ENCODE measurements at regions not wholly inside any gene's neighbourhood (a gene's known extent, or its start where the extent isn't known, plus 50 kb on each side); places are given as distances from the start of the nearest gene placed in this dataset.
"Not testable (repeated sequence)": the region's sequence is repeated elsewhere in the genome, so short reads cannot be mapped to it uniquely, and the experiment has no call there.

DNA sequence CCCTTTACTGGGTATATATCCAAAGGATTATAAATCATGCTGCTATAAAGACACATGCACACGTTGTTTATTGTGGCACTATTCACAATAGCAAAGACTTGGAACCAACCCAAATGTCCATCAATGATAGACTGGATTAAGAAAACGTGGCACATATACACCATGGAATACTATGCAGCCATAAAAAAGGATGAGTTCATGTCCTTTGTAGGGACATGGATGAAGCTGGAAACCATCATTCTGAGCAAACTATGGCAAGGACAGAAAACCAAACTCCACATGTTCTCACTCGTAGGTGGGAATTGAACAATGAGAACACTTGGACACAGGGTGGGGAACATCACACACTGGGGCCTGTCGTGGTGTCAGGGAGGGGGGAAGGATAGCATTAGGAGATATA lies 59.2 kb downstream of the CXorf49B start:
- H3K9me3 ChIP-seq (ENCODE audit: control insufficient read depth in 1 of 2, insufficient read depth in 1 of 2, low read depth in 1 of 2, low read length in 2 of 2); H2AFZ ChIP-seq (ENCODE audit: low read depth, low read length, poor library complexity, severe bottlenecking); H3K79me2 ChIP-seq (ENCODE audit: insufficient read depth, low read length); H3K9me2 ChIP-seq (ENCODE audit: insufficient read depth); H3K36me3 ChIP-seq (ENCODE audit: control insufficient read depth in 1 of 2, insufficient read depth in 2 of 2, low read length in 2 of 2); DNase-seq (ENCODE audit: low read depth, low spot score); H3K9ac ChIP-seq (ENCODE audit: low read length); intact Hi-C loops (cut with micrococcal nuclease); CTCF ChIA-PET; H3K27me3 ChIP-seq (ENCODE audit: insufficient read depth, low read length); RAD21 ChIA-PET (ENCODE audit: low non-redundant PET in 1 of 2, low total read pairs in 2 of 2, uncharacterized antibody in 2 of 2, unreplicated experiment in 2 of 2); ATAC-seq; H3K27ac ChIP-seq (ENCODE audit: low read depth, low read length); POLR2A ChIA-PET; H4K20me1 ChIP-seq (ENCODE audit: insufficient read depth); BruUV-seq (replicated peaks); H3K4me1 ChIP-seq (ENCODE audit: control insufficient read depth in 1 of 2, insufficient read depth in 2 of 2, low read length in 2 of 2); H3K4me2 ChIP-seq (ENCODE audit: low read length); H3K4me3 ChIP-seq (replicated peaks in 1 of 2; ENCODE audit: low read depth in 1 of 2, low read length in 2 of 2): not testable (repeated sequence)

DNA sequence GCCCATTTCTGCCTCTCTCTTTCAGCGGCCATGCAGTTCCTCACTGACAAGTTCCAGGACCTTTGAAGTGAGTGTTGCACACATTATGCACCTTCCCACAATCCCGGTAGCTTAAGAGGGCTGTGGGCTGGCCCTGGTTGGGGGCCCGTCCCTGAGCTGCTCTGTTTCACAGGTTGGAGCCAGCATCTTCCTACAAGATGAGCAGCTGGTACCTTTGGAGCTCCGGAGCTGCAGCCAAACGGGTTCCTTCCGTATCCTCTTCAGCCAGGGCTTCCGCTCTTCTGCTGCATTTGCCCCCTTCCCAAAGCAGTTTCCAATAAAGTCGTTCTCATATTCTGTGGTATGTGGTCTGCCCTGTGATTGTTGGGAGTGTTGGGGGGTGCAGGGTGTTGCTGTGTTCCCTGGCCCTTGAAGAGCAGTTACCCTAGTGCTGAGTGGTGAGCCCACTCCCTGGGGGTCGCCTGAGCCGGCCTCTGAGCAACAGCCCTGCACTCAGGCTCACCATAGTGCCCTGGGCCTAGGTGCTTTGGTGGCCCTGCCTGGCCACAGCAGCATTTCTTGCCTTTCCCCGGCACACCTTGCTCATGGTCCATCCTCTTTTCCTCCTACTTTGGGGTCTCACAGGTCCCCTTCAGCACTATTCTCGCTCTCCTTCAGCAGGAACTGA lies 60.4 kb downstream of the CXorf49B start:
- no peak overlapping the region for H3K9ac ChIP-seq (ENCODE audit: low read length)
- no peak overlapping the region for H3K4me2 ChIP-seq (ENCODE audit: low read length)
- no peak for DNase-seq (ENCODE audit: low read depth, low spot score)
- no peak overlapping the region for H3K4me3 ChIP-seq (replicated peaks in 1 of 2; ENCODE audit: low read depth in 1 of 2, low read length in 2 of 2)
- ChIA-PET CTCF (no interaction called here), RAD21 (ENCODE audit: low non-redundant PET in 1 of 2, low total read pairs in 2 of 2, uncharacterized antibody in 2 of 2, unreplicated experiment in 2 of 2) (no interaction called here), POLR2A (no interaction called here)
- no peaks in the 10 kb centered on the region for H3K9me2 ChIP-seq (ENCODE audit: insufficient read depth)
- ATAC-seq = no peak
- H3K27ac ChIP-seq (ENCODE audit: low read depth, low read length) = no peak overlapping the region
- H3K27me3 ChIP-seq (ENCODE audit: insufficient read depth, low read length) = no peaks in the 10 kb centered on the region
- intact Hi-C loops (cut with micrococcal nuclease) = no loop called here
- no peak overlapping the region for H2AFZ ChIP-seq (ENCODE audit: low read depth, low read length, poor library complexity, severe bottlenecking)
- no TSS peak for BruUV-seq (replicated peaks)
- H3K36me3 ChIP-seq (ENCODE audit: control insufficient read depth in 1 of 2, insufficient read depth in 2 of 2, low read length in 2 of 2) = no peaks in the 10 kb centered on the region
- H3K79me2 ChIP-seq (ENCODE audit: insufficient read depth, low read length) = no peaks in the 10 kb centered on the region
- H3K4me1 ChIP-seq (ENCODE audit: control insufficient read depth in 1 of 2, insufficient read depth in 2 of 2, low read length in 2 of 2) = no peaks in the 10 kb centered on the region
- no peaks in the 10 kb centered on the region for H3K9me3 ChIP-seq (ENCODE audit: control insufficient read depth in 1 of 2, insufficient read depth in 1 of 2, low read depth in 1 of 2, low read length in 2 of 2)
- no peaks in the 10 kb centered on the region for H4K20me1 ChIP-seq (ENCODE audit: insufficient read depth)
- TF ChIP-seq EZH2 (IDR thresholded peaks at IDR 0.05) (no peak), CEBPB (IDR thresholded peaks at IDR 0.05; ENCODE audit: low read depth) (no peak), SP1 (IDR thresholded peaks at IDR 0.05; ENCODE audit: low read depth) (no peak), EGR1 (IDR thresholded peaks at IDR 0.05; ENCODE audit: low read depth) (no peak), RAD21 (IDR thresholded peaks at IDR 0.05; ENCODE audit: low read depth) (no peak), JUND (IDR thresholded peaks at IDR 0.05) (no peak), POLR2AphosphoS5 (IDR thresholded peaks at IDR 0.05; ENCODE audit: low read depth, low read length) (no peak), TCF7L2 (IDR thresholded peaks at IDR 0.05; ENCODE audit: borderline replicate concordance, extremely low read depth, insufficient read depth, insufficient read length) (no peak), ELF1 (IDR thresholded peaks at IDR 0.05; ENCODE audit: borderline replicate concordance, low read depth) (no peak)
- TF ChIP-seq, protein P1, sequence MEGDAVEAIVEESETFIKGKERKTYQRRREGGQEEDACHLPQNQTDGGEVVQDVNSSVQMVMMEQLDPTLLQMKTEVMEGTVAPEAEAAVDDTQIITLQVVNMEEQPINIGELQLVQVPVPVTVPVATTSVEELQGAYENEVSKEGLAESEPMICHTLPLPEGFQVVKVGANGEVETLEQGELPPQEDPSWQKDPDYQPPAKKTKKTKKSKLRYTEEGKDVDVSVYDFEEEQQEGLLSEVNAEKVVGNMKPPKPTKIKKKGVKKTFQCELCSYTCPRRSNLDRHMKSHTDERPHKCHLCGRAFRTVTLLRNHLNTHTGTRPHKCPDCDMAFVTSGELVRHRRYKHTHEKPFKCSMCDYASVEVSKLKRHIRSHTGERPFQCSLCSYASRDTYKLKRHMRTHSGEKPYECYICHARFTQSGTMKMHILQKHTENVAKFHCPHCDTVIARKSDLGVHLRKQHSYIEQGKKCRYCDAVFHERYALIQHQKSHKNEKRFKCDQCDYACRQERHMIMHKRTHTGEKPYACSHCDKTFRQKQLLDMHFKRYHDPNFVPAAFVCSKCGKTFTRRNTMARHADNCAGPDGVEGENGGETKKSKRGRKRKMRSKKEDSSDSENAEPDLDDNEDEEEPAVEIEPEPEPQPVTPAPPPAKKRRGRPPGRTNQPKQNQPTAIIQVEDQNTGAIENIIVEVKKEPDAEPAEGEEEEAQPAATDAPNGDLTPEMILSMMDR (IDR thresholded peaks at IDR 0.05 in 2 of 3, conservative IDR thresholded peaks at IDR 0.05 in 1 of 3; ENCODE audit: borderline replicate concordance in 1 of 3, insufficient read depth in 1 of 3, low read depth in 2 of 3, low read length in 2 of 3) = no peak
- TF ChIP-seq, protein P2, sequence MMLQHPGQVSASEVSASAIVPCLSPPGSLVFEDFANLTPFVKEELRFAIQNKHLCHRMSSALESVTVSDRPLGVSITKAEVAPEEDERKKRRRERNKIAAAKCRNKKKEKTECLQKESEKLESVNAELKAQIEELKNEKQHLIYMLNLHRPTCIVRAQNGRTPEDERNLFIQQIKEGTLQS (IDR thresholded peaks at IDR 0.05) = no peak
- TF ChIP-seq, protein P3, sequence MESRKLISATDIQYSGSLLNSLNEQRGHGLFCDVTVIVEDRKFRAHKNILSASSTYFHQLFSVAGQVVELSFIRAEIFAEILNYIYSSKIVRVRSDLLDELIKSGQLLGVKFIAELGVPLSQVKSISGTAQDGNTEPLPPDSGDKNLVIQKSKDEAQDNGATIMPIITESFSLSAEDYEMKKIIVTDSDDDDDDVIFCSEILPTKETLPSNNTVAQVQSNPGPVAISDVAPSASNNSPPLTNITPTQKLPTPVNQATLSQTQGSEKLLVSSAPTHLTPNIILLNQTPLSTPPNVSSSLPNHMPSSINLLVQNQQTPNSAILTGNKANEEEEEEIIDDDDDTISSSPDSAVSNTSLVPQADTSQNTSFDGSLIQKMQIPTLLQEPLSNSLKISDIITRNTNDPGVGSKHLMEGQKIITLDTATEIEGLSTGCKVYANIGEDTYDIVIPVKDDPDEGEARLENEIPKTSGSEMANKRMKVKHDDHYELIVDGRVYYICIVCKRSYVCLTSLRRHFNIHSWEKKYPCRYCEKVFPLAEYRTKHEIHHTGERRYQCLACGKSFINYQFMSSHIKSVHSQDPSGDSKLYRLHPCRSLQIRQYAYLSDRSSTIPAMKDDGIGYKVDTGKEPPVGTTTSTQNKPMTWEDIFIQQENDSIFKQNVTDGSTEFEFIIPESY (IDR thresholded peaks at IDR 0.05; ENCODE audit: extremely low read depth, insufficient replicate concordance, low read length) = no peak
